ENCODE measurements at regions not wholly inside any gene's neighbourhood (a gene's known extent, or its start where the extent isn't known, plus 50 kb on each side); places are given as distances from the start of the nearest gene placed in this dataset.
A peak's percentile ranks its signal among the peaks of the same experiment; 100 is the strongest.

DNA sequence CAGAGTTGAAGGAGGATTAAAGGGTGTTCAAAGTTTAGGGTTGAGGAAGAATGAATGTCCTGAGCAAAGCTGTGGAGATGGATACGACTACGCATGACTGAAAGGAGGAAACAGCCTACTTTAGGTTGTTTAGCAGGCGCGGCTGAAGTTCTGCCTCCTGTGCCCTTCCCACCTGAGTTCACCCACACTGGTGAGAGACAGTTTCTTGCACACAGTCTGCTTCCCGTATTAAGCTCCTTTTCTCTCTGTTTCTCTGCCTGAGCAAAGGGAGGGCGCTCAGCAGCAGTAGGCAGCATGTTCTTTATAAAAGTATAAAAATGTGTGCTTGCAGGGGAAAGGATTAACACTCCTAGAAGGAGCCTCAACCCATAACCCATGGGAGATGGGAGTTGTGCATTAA is 224.0 kb upstream of the SMARCA2 start:
- no peak for DNase-seq

DNA sequence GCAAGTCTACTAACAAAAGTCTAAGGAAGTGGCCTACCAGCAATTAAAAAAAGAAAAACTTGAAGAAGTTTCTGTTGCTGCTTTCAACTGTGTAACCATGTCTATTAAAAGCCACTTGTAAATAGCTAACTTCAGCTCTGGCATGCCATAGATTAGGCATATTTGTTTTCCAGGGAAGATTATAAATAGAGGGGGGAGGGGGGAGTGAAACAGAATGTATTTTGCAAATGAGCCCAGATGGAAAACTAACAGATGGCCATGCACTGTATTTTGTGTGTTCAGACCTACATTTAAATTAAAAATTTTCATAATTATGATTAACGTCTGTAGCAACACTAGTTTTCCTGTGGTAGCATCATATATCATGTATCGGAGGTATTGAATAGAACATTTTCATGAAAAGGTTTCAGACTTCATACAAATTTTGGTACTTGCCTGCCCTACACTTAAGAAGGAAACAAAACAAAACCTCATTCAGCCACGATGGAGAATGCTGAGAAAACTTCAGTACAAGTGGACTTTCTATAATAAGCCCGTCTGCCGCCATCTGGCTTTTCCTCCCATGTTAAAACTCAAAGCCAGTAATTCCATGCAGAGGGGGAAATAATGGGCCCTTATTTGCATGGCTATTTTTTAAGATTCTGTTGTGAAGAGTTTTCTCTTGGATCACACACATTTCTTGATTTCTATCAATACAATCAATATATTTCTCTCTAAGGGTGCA is 220.4 kb upstream of the SMARCA2 start:
- no peak for DNase-seq

DNA sequence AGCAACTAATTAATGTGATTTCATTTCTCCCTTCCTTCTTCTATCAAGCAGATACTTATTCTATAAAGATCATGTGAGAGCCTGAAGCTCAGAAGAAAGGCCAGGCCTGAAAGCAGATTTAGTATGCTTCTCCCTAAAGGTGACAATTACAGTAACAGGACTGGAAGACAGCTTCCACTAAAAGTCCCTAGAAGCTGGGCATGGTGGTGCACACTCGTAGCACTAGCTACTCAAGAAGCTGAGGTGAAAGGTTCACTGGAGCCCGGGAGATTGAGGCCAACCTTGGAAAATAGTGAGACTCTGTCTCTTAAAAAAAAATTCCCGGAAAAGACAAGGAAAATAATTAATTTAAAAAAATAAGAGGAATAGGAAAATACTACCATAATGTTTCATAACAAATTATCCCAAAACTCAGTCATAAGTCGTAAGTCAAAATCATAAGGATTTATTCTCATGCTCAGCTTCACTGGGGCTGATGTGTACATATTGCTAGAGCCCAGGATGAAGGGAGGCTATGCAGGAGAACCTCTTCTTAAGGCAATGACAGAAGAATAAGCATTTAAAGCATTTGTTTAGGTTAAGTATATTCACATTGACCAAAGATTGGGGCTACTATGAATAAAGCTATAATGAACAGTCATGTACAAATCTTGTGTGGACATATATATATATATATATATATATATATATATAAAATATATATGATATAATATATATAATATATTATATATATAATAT is 210.8 kb upstream of the SMARCA2 start:
- peak; percentile 1 for DNase-seq

DNA sequence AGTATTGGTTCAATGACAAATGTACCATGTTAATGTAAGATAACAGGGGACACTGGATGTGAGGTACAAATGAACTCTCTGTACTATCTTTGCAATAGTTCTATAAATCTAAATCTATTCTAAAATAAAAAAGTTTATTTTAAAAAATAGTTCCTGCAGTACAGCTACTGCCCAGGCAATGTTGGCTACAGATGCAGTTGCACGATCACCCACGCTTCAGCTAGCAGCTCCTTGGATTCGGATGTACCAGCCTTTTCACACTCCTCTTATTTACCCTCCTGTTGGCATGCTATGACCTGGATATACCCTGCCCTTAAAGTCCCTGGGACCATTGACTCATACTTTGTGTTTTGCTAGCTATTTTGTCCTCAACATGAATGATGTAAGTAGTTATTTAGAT is 185.4 kb upstream of the SMARCA2 start:
- DNase-seq = no peak

DNA sequence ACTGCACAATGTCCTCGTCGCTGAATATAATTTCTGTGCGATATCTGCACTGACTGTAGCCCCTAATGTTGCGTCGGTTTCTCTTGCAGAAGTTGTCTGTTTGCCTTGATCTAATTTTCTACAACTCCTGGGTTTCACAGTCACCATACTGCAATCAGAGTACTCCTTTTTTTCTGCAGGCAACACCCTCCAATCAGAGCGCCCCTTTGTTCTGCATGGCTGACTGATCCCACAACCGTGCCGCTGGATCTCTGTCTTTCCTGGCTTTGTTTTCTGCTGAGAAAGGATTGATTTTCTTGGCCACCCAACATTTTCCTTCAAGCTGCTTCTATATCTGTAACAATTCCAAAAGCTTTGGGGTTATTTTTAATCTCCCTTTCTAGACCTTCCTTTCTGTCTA is 182.2 kb upstream of the SMARCA2 start:
- DNase-seq = no peak

DNA sequence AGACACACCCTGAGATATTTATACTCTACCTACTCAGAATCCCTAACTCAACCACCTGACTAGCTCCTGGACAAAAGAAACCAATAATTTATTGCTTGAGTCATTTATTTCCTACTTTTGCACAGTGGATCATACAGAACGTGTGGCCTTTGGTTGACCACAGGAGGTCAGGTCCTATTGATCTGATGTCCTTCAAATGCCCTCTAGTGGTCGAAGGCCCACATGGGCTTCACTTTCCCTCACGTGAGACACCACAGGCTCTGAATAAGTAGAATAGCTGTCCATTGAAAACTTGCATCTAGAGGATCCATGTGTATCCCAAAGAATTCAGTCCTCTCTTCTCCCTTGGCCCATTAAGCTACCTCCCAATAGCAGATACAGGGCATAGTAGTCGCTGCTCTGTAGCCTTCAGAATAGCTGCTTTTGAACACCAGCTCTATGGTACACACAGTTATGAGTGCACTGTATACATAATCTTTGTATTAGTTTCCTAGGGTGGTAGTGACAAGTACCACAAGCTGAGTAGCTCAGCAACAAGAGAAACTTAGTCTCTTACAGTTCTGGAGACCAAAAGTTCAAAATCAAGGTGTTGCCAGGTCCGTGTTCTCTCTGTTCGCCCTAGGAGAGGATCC is 177.6 kb upstream of the SMARCA2 start:
- DNase-seq = peak; percentile 62

DNA sequence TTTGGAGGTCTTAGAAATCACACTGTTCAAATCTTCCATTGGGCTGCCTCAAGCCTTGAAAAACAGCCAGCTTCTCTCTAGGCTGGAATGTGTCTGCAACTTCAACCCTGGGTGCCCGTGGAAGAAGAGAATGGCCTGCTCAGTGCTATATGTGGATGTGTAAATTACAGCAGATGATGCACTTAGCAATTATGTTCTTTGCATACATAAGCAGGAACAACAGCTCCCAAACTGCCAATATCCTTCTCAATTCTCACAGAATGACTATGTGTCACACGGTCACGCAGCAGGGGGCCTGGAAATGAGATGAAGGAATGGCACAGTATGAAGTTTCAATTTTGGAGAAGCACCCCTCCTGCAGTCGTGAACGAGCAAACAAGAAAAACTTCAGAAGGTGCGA is 175.2 kb upstream of the SMARCA2 start:
- no peak for DNase-seq

DNA sequence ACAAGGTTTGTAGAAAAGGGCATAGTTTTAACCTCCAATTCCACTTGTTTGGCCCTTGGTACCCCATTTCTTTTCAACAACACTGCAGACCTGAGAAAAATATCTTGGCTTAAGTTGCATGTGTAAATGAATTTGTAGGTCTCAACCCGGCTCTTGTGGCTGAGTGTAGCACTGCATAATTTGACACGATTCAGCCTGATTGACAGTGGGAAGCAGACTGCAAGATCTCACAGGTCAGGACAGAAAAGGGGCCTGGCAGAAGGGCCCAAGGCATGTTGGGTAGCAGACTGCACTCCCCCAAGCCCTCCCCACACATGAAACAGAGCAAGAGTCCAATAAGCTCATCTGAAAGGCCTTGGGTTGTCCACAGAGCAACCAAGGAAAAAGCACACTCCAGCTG is 169.7 kb upstream of the SMARCA2 start:
- no peak for DNase-seq

DNA sequence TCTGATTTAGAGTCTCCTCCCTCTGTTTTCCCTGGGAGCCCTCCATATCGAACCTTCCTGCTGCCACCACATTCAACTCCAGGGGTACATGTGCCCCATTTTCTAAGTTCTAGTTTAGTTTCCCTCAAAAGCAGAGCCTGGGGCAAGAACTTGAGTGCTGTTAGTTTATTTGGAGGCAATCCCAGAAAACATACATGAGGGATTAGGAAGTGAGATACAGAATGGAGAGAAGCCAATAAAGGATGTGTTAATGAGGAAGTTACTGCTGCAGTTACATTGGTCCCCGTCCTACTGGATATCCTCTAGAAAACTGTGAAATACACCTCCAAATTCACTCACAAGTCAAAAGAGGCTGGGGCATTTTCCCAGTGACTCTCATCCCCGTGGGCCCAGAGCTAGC is 159.4 kb upstream of the SMARCA2 start:
- DNase-seq = no peak

DNA sequence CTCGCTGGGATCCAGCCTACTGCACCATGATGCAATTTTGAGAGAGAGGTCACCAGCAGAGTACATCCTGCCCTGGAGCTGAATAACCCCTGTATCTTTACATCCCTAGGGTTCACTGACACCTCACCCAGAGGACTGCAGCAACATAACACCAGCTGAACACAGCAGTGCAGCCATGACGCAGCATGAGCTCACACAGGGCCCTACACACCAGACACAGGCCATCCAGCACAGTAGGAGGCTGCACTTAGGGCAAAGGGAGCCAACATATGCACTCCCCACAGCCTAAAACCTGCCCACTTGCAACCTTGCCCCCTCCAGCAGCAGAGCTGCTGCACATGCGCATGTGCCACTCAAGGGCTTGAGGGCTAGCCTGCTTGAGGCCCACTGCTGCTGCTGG is 157.3 kb upstream of the SMARCA2 start:
- no peak for DNase-seq

DNA sequence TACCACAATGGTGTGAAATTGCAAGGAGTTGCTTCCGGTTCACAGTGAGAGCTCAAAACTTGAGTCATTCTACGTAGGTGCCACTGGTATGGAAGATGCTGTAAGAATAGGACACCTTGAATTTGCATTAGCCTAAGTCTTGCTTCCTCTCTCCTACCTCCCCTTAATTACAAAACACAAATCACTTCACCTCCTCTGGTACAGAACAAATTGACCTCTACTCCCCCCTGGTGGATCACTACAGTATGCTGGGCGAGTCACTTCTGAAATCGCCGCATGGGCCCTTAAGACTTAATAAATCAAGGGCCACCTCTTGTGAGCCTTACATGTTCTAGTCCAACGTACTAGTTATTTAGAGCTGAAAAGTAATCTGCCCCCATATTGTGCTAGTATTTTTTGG is 145.3 kb upstream of the SMARCA2 start:
- DNase-seq = peak; percentile 59

DNA sequence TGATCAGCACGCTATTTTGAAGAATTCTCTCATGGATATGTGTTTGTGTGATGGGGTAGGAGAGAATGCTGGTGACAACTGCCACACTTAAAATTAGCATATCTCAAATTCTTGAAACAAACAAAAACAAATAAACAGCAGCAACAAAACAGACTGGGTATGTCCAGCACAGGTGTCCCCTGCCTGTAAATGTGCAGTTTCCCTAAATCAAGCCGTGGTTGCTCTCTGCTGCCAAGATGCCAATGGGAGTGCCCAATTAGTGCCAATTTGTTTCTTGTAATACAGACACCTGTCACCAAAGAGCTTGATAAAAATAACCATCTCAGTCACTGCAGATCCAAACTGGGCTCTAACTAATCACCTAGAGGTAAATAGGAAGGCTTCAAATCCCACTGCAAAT is 144.2 kb upstream of the SMARCA2 start:
- no peak for DNase-seq

DNA sequence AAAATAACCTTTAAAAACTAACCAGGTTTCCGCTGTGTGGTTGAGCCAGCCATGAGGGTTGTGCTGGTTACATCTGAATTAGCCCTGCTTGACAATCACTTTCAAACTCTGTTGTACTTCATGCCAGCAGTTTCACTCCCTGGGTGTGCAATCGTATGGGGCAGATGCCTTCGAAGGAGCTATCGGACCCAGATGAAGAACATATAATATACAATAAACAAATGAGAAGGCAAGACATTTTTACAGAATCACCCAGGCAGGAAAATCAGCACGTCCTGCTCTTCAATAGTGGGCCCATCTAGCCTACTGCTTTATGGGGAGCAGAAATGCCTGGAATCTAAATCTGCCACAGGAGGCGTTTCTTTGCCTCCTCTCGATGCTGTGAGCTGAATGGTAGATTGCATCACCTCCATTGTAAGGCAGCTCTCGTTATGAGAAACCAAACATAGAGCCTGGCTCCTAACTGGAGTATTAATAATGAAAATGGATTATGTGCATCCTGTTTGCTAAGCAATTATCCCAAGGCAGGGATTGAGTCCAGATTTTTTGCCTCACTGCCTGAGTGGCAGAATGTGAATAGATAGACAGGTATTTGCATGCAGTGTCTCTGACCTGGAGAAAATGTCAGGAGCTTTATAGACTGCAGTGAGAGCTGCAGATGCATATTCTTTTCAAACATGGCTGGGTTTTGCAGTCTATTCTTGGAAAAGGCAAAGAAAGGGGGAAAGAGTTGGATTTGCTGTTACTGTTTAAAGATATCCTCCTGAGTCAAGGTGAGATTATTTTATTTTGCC is 143.3 kb upstream of the SMARCA2 start:
- no peak for DNase-seq

DNA sequence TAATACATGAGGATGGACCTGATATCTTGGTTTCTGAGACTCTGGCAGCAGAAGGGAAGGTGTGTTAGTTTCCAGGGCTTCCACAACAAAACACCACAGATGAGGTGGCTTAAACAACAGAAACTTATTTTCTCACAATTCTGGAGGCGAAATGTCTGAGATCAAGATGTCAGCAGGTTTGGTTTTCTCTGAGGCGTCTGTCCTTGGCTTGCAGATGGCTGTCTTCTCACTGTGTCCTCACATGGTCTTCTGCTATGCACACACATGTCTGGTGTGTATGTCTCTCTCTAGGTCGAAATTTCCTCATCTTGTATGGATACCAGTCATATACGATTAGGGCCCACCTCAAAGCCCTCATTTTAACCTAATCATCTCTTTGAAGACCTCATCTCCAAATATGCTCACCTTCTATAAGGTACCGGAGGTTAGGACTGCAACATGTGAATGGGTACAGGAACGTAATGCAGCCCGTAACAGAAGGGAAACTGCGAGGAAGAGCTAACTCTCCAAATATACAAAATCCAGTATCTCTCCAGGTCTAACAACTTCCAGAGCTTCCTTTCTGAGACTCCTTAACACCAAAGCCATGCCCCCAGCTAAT is 139.8 kb upstream of the SMARCA2 start:
- no peak for DNase-seq

DNA sequence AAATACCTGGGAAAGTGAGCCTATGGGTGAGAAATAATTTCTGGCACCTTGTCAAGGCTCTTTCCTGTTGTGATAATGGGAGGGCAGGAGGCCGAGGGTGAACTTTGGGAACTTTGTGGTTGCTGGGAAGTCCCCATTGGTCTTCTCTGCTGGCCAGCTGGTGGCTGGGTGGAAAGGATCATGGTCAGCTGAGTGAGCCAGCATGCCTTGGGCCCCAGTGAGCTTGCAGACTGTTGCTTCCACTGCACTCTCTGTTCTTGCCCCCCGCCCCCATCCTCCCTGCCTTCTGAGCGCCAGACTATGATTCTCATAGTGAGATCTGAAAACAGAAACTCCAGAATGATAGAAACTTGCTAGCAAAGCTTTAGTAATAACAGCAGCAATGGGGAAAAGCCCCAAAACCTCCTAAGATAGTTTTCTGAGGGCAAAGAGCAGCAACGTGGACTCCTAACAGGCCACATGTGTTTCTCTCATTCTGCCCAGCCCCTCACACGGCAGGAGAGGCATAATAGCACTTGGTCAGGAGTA is 139.2 kb upstream of the SMARCA2 start:
- DNase-seq = no peak

DNA sequence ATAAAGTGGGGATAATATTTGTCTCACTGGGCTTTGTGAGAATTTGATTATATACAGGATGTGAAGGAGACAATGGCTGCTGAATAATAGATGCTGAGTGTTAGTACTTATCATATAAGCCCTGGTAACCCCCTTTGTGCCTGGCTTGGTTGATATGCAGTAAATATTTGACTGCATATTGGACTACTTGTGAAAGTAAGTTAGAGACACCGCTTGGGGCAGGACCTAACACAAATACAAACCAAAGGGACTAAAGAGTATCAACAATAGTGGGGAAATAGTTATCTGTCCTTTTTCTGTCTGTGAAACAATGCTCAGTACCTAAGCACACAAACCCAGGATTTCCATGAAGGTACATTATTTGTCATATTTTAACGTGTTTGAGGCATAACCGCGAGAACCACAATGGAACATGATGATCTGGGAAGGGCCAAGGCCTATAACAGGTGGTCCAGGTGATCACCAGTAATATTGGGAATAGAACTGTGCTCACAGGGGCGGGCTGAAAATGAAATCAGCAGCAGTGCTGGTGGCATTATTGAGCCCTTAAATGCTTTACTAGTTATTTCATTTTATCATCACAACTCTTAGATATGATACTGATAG is 138.2 kb upstream of the SMARCA2 start:
- no peak for DNase-seq

DNA sequence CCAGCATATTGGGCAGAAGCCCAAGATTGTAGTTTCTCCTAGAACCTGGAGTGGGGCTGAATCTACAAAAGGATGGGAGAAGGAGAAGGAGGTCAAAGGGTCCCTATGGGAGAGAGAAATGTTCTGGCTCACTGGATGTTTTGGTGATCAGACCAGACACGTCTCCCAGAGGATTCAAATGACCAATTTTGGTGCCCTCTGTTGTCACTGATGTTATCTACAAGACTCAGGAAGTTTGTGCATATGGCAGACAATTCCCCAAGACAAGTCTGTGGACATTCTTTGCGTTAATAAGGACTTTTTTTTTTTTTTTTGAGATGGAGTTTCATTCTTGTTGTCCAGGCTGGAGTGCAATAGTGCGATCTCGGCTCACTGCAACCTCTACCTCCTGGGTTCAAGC is 137.2 kb upstream of the SMARCA2 start:
- no peak for DNase-seq

DNA sequence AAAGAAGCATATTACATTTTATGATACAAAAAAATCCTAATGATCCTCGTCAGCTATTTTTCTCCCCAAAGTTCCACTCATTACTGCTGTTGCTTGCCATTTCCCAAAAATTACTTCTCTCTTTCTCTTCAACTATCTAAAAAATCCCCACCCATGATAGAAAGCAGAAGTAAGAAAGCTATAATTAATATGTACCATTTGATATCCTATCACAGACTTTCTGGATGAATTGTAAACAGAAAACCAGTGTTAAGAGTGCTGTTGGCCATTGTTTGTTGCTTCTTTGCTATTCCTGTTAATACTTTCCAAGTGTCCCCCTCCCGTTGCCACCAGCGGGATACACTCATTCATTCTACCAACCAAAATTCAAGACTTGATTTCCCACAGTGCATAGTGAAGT is 136.3 kb upstream of the SMARCA2 start:
- no peak for DNase-seq

DNA sequence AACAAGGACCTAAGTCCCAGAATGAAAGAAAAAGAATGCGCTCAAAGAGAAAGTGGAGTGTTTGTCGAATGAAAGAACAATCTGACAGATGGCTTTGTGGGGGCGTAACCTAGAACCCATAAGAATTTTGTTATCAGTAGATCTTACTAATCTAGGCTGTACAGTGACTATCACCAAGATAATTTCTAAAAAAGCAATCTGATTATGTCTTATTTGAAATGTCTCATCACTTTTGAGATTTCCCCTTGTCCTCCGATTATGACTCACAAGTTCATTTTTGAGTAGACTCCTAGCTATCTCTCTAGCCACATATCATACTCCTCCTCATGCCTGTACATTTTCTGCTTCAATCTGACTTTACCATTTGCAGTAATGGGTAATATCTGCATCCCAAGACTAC is 135.6 kb upstream of the SMARCA2 start:
- DNase-seq = no peak

DNA sequence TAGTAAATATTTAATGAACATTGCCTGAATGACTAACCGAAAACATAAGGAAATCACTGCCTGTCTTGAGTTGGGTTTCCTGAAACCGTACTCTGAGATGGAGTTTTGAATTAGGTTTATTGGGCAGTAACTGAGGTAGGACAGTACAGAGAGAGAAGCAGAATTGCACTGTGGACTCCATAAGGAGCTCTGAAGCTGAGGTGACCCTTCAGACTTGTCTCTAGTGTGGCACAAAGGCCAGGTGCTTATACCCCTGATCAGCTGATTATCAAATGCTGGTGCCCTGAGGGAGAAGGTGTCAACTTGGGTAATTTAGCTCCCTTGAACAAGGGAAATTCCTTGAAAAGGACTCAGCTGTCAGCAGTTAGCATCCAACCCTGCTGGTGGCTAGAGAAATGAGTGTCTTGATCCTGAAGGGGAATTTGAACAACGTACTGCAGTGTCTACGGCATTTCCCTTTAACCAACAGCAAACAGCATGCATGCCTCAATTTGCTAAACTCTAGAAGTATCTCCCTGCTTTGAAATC is 135.0 kb upstream of the SMARCA2 start:
- DNase-seq = no peak

DNA sequence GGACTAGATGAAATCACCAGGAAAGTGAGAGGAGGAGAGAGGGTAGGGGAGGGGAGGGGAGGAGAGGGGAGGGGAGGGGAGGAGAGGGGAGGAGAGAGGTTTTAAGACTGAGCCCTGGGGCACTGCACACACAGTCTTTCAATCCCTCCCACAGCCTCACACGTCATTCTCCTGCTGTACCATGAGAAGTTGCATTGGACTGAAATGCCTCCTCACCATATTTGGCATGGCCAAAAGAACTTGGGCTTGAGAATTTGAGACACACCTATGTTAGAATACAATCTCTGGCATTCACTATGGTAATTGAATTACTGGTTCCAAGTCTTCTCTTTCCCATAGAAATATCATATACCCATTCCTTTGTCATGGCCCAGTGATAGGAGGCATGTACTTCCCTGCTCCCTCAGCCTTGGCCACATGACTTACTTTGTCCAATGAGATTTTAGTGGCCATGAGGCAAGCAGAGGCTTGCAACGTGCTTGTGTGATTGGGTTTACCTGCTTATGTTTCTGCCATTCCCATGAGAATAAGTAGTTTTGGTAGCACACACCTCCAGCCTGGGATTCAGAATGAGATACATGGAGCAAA is 133.3 kb upstream of the SMARCA2 start:
- no peak for DNase-seq

Measured in hematopoietic multipotent progenitor cell treated with erythropoietin and hydrocortisone succinate and interleukin-3 and kit ligand, for 6 days (in vitro differentiated cells).